ENCODE measurements at regions not wholly inside any gene's neighbourhood (a gene's known extent, or its start where the extent isn't known, plus 50 kb on each side); places are given as distances from the start of the nearest gene placed in this dataset.
"Not testable (repeated sequence)": the region's sequence is repeated elsewhere in the genome, so short reads cannot be mapped to it uniquely, and the experiment has no call there.

GRCh38 chr5:50593681-50594080 is 72.8 kb upstream of the PARP8 start:
- H3K27me3 ChIP-seq (ENCODE audit: insufficient read depth, insufficient read length), result no peaks in the 10 kb centered on the region
- no peak for DNase-seq (ENCODE audit: low read depth, low spot score)
- no peaks in the 10 kb centered on the region for H3K9me3 ChIP-seq (ENCODE audit: insufficient read depth, low read length)
- no peak for TF ChIP-seq ZNF274 (IDR thresholded peaks at IDR 0.05; ENCODE audit: low read depth, low read length)
- TF ChIP-seq SUZ12 (IDR thresholded peaks at IDR 0.05; ENCODE audit: extremely low read depth, insufficient read depth, insufficient read length), result no peak
- no peak for TF ChIP-seq YY1 (IDR thresholded peaks at IDR 0.05; ENCODE audit: insufficient read depth, insufficient read length)
- no peak overlapping the region for H3K4me3 ChIP-seq (ENCODE audit: insufficient read length, low read depth)
- H3K9ac ChIP-seq (ENCODE audit: insufficient read length, low read depth), result no peak overlapping the region
- H3K36me3 ChIP-seq (ENCODE audit: insufficient read depth, insufficient read length, low read length), result no peaks in the 10 kb centered on the region
- H3K4me1 ChIP-seq (ENCODE audit: insufficient read depth, insufficient read length), result no peaks in the 10 kb centered on the region

GRCh38 chr5:50595199-50595598 is 71.2 kb upstream of the PARP8 start:
- Histone ChIP-seq H3K9ac (ENCODE audit: insufficient read length, low read depth) (no peak overlapping the region), H3K36me3 (ENCODE audit: insufficient read depth, insufficient read length, low read length) (no peaks in the 10 kb centered on the region), H3K4me3 (ENCODE audit: insufficient read length, low read depth) (no peak overlapping the region), H3K9me3 (ENCODE audit: insufficient read depth, low read length) (no peaks in the 10 kb centered on the region), H3K4me1 (ENCODE audit: insufficient read depth, insufficient read length) (no peaks in the 10 kb centered on the region), H3K27me3 (ENCODE audit: insufficient read depth, insufficient read length) (no peaks in the 10 kb centered on the region)
- TF ChIP-seq SUZ12 (IDR thresholded peaks at IDR 0.05; ENCODE audit: extremely low read depth, insufficient read depth, insufficient read length) (no peak), ZNF274 (IDR thresholded peaks at IDR 0.05; ENCODE audit: low read depth, low read length) (no peak), YY1 (IDR thresholded peaks at IDR 0.05; ENCODE audit: insufficient read depth, insufficient read length) (no peak)
- no peak for DNase-seq (ENCODE audit: low read depth, low spot score)

GRCh38 chr5:50601576-50601975 is 64.9 kb upstream of the PARP8 start:
- H3K9ac ChIP-seq (ENCODE audit: insufficient read length, low read depth); DNase-seq (ENCODE audit: low read depth, low spot score); H3K4me3 ChIP-seq (ENCODE audit: insufficient read length, low read depth); H3K9me3 ChIP-seq (ENCODE audit: insufficient read depth, low read length); H3K27me3 ChIP-seq (ENCODE audit: insufficient read depth, insufficient read length); H3K36me3 ChIP-seq (ENCODE audit: insufficient read depth, insufficient read length, low read length); H3K4me1 ChIP-seq (ENCODE audit: insufficient read depth, insufficient read length): not testable (repeated sequence)

GRCh38 chr5:50606179-50606578 is 60.3 kb upstream of the PARP8 start:
- peaks cover 7% of the 10 kb centered on the region; the same call in 1 of the 2 replicates for H3K9me3 ChIP-seq (ENCODE audit: insufficient read depth, low read length)

GRCh38 chr5:50607456-50607855 is 59.0 kb upstream of the PARP8 start:
- not testable (repeated sequence) for H3K36me3 ChIP-seq (ENCODE audit: insufficient read depth, insufficient read length, low read length); H3K4me1 ChIP-seq (ENCODE audit: insufficient read depth, insufficient read length); DNase-seq (ENCODE audit: low read depth, low spot score); H3K27me3 ChIP-seq (ENCODE audit: insufficient read depth, insufficient read length); H3K4me3 ChIP-seq (ENCODE audit: insufficient read length, low read depth); H3K9me3 ChIP-seq (ENCODE audit: insufficient read depth, low read length); H3K9ac ChIP-seq (ENCODE audit: insufficient read length, low read depth)

More at GRCh38 chr5:50606179-50606578, 60.3 kb upstream of the PARP8 start:
- Histone ChIP-seq H3K36me3 (ENCODE audit: insufficient read depth, insufficient read length, low read length) (no peaks in the 10 kb centered on the region), H3K4me1 (ENCODE audit: insufficient read depth, insufficient read length) (no peaks in the 10 kb centered on the region), H3K4me3 (ENCODE audit: insufficient read length, low read depth) (no peak overlapping the region), H3K9ac (ENCODE audit: insufficient read length, low read depth) (no peak overlapping the region), H3K27me3 (ENCODE audit: insufficient read depth, insufficient read length) (no peaks in the 10 kb centered on the region)
- TF ChIP-seq ZNF274 (IDR thresholded peaks at IDR 0.05; ENCODE audit: low read depth, low read length), result no peak
- TF ChIP-seq SUZ12 (IDR thresholded peaks at IDR 0.05; ENCODE audit: extremely low read depth, insufficient read depth, insufficient read length), result no peak
- TF ChIP-seq YY1 (IDR thresholded peaks at IDR 0.05; ENCODE audit: insufficient read depth, insufficient read length), result no peak
- no peak for DNase-seq (ENCODE audit: low read depth, low spot score)

- H3K27me3 ChIP-seq (ENCODE audit: insufficient read depth, insufficient read length); H3K4me1 ChIP-seq (ENCODE audit: insufficient read depth, insufficient read length); H3K36me3 ChIP-seq (ENCODE audit: insufficient read depth, insufficient read length, low read length); H3K4me3 ChIP-seq (ENCODE audit: insufficient read length, low read depth); H3K9ac ChIP-seq (ENCODE audit: insufficient read length, low read depth); H3K9me3 ChIP-seq (ENCODE audit: insufficient read depth, low read length); DNase-seq (ENCODE audit: low read depth, low spot score): not testable (repeated sequence)
These were observed 58.3 kb upstream of the PARP8 start for GRCh38 chr5:50607953-50608705.

GRCh38 chr5:50613057-50613456 is 53.4 kb upstream of the PARP8 start:
- not testable (repeated sequence) for H3K9ac ChIP-seq (ENCODE audit: insufficient read length, low read depth); H3K4me3 ChIP-seq (ENCODE audit: insufficient read length, low read depth); DNase-seq (ENCODE audit: low read depth, low spot score); H3K36me3 ChIP-seq (ENCODE audit: insufficient read depth, insufficient read length, low read length); H3K27me3 ChIP-seq (ENCODE audit: insufficient read depth, insufficient read length); H3K4me1 ChIP-seq (ENCODE audit: insufficient read depth, insufficient read length); H3K9me3 ChIP-seq (ENCODE audit: insufficient read depth, low read length)

Data from NT2/D1 (cell line).